Heart left ventricle (tissue), 13 donors: ENCODE measurements at regions not wholly inside any gene's neighbourhood (a gene's known extent, or its start where the extent isn't known, plus 50 kb on each side); places are given as distances from the start of the nearest gene placed in this dataset.

Source experiments
- CTCF ChIP-seq, 12 donors: fragments of 200-600 bp; sonication (generic) in 4 of 12; IDR thresholded peaks; one replicate each; pipeline versions ENCODE4 v1.5.0 to v1.8.0; 2018 to 2022; ENCODE audit warnings: antibody characterized with exemption in 12 of 12, mild to moderate bottlenecking in 5 of 12
- POLR2A ChIP-seq, 2 donors: fragments of 450-650 bp; IDR thresholded peaks; one replicate each; pipeline ENCODE4 v1.6.1; 2017; ENCODE audit warnings: antibody characterized with exemption in 2 of 2, mild to moderate bottlenecking in 2 of 2, moderate library complexity in 2 of 2
- donor health status: ischemic (EF 13 %, LVEDD 7.1; RV severe dilation, severe dysfunction).
- donor health status: DM: no; HTN: yes; CAD: no.
- donor health status: DM: no; HTN: no; CAD: no.
- donor health status: ischemic (EF 25% LVEDD 6.9; RV normal size, moderate dysfunction).
- donor health status: ischemic (EF 25% LVEDD 5.7; RV mildly dilated, moderate dysfunction).
- donor health status: ischemic (EF 35%, LVEDD 5.7; RV mildly dilated, moderate dysfunction).
- donor health status: nonischemic (EF 11% LVEDD 7.7; RV severe dilation, severe dysfunction).
- donor health status: DM: yes; HTN: yes; CAD: no.
- donor health status: PGD.
- donor health status: ischemic (EF 29% LVEDD 5.4; RV normal size, mild dysfunction).
- donor health status: nonischemic (EF 23%, LVEDD 6.1; RV moderate dilation, normal function).

- TF ChIP-seq CTCF (IDR thresholded peaks at IDR 0.05) (no peak), POLR2A (IDR thresholded peaks at IDR 0.05) (no peak)
Measured at GRCh38 chr2:66766582-66766981, 331.7 kb downstream of the MEIS1 start.
